ENCODE measurements at regions not wholly inside any gene's neighbourhood (a gene's known extent, or its start where the extent isn't known, plus 50 kb on each side); places are given as distances from the start of the nearest gene placed in this dataset.

- no peaks in the 10 kb centered on the region for H3K27me3 ChIP-seq
- peak in 1 of 2 donors; percentile 47 for DNase-seq
- 85 to 89% (median 88%) methylated on average over 5 of the region's 5 CpGs for WGBS, 5 donors
- intact Hi-C loops (cut with DNase I; ENCODE audit: low total_unique reads): no loop called here
- no peaks in the 10 kb centered on the region for H3K9me3 ChIP-seq
- no peak for TF ChIP-seq POLR2A (IDR thresholded peaks at IDR 0.05)
- TF ChIP-seq CTCF (IDR thresholded peaks at IDR 0.05): no peak
- TF ChIP-seq POLR2AphosphoS5 (IDR thresholded peaks at IDR 0.05): no peak
- TF ChIP-seq EP300 (IDR thresholded peaks at IDR 0.05): no peak
- H3K27ac ChIP-seq: no peak overlapping the region
- peaks cover 0 to 17% (median 8%) of the 10 kb centered on the region in 4 donors for H3K36me3 ChIP-seq
- H3K4me3 ChIP-seq: no peak overlapping the region
- H3K4me1 ChIP-seq: no peaks in the 10 kb centered on the region
These were observed 85.8 kb downstream of the MIAT start for GRCh38 chr22:26743149-26743548.

GRCh38 chr22:26744892-26745808 is 87.8 kb downstream of the MIAT start:
- intact Hi-C loops (cut with DNase I; ENCODE audit: low total_unique reads): no loop called here
- DNase-seq: no peak
- 57 to 80% (median 69%) methylated on average over 4 of the region's 4 CpGs for WGBS, 5 donors

GRCh38 chr22:26746311-26746710 is 88.9 kb downstream of the MIAT start:
- Histone ChIP-seq H3K36me3 (peaks cover 0 to 4% (median 2%) of the 10 kb centered on the region in 4 donors), H3K27me3 (no peaks in the 10 kb centered on the region), H3K4me1 (peaks cover 0 to 3% (median 0%) of the 10 kb centered on the region in 4 donors), H3K27ac (no peak overlapping the region), H3K4me3 (no peak overlapping the region), H3K9me3 (no peaks in the 10 kb centered on the region)
- no peak for TF ChIP-seq CTCF (IDR thresholded peaks at IDR 0.05)
- no peak for TF ChIP-seq EP300 (IDR thresholded peaks at IDR 0.05)
- no peak for TF ChIP-seq POLR2A (IDR thresholded peaks at IDR 0.05)
- TF ChIP-seq POLR2AphosphoS5 (IDR thresholded peaks at IDR 0.05): no peak
- 74 to 86% (median 81%) methylated on average over 1 of the region's 1 CpG for WGBS, 5 donors
- no peak for DNase-seq
- intact Hi-C loops (cut with DNase I; ENCODE audit: low total_unique reads): no loop called here

More at GRCh38 chr22:26744892-26745808, 87.8 kb downstream of the MIAT start:
- H3K4me1 ChIP-seq: no peaks in the 10 kb centered on the region
- H3K27me3 ChIP-seq: no peaks in the 10 kb centered on the region
- no peak overlapping the region for H3K4me3 ChIP-seq
- TF ChIP-seq EP300 (IDR thresholded peaks at IDR 0.05) (no peak), POLR2A (IDR thresholded peaks at IDR 0.05) (no peak), CTCF (IDR thresholded peaks at IDR 0.05) (no peak), POLR2AphosphoS5 (IDR thresholded peaks at IDR 0.05) (no peak)
- peaks cover 0 to 14% (median 5%) of the 10 kb centered on the region in 4 donors for H3K36me3 ChIP-seq
- no peaks in the 10 kb centered on the region for H3K9me3 ChIP-seq
- H3K27ac ChIP-seq: no peak overlapping the region

- no peak for TF ChIP-seq EP300 (IDR thresholded peaks at IDR 0.05)
- no peak for TF ChIP-seq POLR2AphosphoS5 (IDR thresholded peaks at IDR 0.05)
- no peak for TF ChIP-seq CTCF (IDR thresholded peaks at IDR 0.05)
- TF ChIP-seq POLR2A (IDR thresholded peaks at IDR 0.05): no peak
- 78 to 91% (median 84%) methylated on average over 6 of the region's 6 CpGs for WGBS, 5 donors
- DNase-seq: no peak
- no peaks in the 10 kb centered on the region for H3K36me3 ChIP-seq
- H3K27ac ChIP-seq: no peak overlapping the region
- H3K4me3 ChIP-seq: no peak overlapping the region
- intact Hi-C loops (cut with DNase I; ENCODE audit: low total_unique reads): no loop called here
- peaks cover 0 to 5% (median 0%) of the 10 kb centered on the region in 4 donors for H3K4me1 ChIP-seq
- peaks cover 0 to 7% (median 0%) of the 10 kb centered on the region in 4 donors for H3K9me3 ChIP-seq
- H3K27me3 ChIP-seq: no peaks in the 10 kb centered on the region
These were observed 91.5 kb downstream of the MIAT start for GRCh38 chr22:26748845-26749244.

Data from stomach (tissue), 8 donors.